ACHN (cell line): ENCODE measurements at regions not wholly inside any gene's neighbourhood (a gene's known extent, or its start where the extent isn't known, plus 50 kb on each side); places are given as distances from the start of the nearest gene placed in this dataset.
A peak's percentile ranks its signal among the peaks of the same experiment; 100 is the strongest.
"Not testable (repeated sequence)": the region's sequence is repeated elsewhere in the genome, so short reads cannot be mapped to it uniquely, and the experiment has no call there.

Source experiments
- DNase-seq: peaks from one replicate; pipeline ENCODE4 v3.0.0-alpha.2; 2015
- in situ Hi-C: cut with HindIII; loops from 2 replicates; pipeline ENCODE4 v1.10.0; 2017; ENCODE audit warnings: low sequenced_read_pairs, low pct_ligation_motif_present, low pct_unique_long_range_greater_than_20kb

DNA sequence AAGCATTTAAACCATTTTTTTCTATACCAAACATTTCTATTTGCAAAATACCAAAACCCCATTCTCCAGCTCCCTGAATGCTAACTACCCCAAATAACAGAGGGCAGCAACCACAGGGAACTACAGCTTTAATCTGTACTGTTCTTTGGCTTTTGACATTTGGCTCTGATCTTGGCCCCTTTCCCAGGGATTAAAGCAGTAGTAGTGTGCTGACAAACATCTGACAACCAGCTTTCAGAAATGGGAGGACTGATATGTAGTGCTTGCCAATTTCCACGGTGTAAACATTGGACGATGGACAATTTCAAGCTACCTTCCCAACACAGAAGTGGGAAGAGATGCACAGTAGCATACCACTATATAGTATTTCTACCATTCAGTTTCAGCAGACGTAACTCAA, 88.4 kb upstream of the TEAD1 start:
- DNase-seq = no peak
- in situ Hi-C loops = no loop called here

DNA sequence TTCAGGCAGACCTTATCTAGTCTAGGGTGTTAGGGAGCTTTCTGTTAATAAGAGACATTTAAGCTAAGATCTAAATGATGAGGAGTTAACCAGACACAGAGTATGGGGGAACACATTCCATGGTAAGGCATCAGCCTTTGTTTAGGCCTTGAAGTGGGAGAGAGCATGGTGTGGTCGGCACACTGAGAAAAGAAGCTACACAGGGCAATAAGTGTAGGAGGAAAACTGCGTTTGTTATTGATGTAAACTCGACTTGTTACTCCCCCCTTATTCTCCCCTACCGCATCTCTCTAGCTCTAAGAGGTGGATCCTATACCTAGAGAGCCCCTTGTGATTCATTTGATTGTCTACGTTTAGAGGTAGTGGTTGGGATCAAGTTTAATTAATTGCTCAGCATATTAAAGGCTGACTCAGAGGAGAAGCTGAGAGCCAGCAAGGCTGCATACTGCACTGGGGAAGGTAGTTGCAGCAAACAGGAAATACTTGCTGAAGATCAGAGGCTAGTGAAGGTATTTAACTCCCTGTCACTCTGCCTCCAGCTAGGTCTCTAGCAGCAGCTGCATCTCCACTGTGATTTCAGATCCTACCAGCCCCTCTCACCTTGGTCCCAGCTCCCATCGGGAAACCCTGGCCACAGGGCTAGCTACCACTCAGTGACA, 86.8 kb upstream of the TEAD1 start:
- DNase-seq = no peak
- in situ Hi-C loops = no loop called here

DNA sequence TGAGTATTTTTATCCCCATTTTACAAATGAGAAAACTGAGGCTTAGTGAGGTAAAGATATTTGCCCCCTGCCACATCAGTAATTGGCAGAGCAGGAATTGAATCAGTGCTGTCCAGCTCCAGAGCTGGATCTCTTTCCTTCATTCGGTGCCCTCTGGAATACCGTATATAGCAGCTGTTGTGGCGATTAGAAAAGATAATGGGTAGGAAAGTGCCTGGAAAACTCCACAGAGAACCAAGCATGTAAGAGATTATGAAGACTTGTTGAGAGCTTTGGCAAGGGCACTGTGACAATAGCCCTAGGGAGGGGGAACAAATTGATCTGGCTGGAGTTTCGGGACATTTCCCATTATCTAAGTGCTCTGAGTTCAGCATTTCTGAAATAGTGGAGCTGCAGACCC, 82.5 kb upstream of the TEAD1 start:
- in situ Hi-C loops = no loop called here
- DNase-seq = no peak

DNA sequence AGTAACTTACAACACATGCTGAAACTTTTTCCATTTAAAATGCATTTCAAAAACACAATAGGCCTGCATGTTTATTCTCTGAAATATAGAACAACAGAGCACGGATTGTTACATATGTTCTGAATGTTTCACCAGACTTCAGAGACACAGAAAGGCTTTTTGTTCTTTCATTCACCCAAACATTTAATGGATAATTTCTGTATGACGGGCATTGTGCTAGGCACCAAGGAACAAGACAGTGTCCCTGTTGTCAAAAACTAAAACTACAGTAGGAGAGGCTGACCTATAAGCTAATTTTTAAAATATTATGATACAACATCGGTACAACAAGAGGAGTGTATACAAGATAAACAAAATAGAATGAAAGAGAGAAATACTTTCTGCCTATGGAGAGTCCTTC, 81.9 kb upstream of the TEAD1 start:
- in situ Hi-C loops = no loop called here

DNA sequence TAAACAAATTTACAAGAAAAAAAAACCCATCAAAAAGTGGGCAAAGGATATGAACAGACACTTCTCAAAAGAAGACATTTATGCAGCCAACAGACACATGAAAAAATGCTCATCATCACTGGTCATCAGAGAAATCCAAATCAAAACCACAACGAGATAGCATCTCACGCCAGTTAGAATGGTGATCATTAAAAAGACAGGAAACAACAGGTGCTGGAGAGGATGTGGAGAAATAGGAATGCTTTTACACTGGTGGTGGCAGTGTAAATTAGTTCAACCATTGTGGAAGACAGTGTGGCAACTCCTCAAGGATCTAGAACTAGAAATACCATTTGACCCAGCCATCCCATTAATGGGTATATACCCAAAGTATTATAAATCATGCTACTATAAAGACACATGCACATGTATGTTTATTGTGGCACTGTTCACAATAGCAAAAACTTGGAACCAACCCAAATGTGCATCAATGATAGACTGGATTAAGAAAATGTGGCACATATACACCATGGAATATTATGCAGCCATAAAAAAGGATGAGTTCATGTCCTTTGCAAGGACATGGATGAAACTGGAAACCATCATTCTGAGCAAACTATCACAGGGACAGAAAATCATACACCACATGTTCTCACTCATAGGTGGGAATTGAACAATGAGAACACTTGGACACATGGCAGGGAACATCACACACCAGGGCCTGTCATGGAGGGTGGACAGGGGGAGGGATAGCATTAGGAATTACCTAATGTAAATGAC, 79.0 kb upstream of the TEAD1 start:
- DNase-seq, in situ Hi-C loops: not testable (repeated sequence)

More for the DNA sequence above, 81.9 kb upstream of the TEAD1 start:
- DNase-seq = no peak

DNA sequence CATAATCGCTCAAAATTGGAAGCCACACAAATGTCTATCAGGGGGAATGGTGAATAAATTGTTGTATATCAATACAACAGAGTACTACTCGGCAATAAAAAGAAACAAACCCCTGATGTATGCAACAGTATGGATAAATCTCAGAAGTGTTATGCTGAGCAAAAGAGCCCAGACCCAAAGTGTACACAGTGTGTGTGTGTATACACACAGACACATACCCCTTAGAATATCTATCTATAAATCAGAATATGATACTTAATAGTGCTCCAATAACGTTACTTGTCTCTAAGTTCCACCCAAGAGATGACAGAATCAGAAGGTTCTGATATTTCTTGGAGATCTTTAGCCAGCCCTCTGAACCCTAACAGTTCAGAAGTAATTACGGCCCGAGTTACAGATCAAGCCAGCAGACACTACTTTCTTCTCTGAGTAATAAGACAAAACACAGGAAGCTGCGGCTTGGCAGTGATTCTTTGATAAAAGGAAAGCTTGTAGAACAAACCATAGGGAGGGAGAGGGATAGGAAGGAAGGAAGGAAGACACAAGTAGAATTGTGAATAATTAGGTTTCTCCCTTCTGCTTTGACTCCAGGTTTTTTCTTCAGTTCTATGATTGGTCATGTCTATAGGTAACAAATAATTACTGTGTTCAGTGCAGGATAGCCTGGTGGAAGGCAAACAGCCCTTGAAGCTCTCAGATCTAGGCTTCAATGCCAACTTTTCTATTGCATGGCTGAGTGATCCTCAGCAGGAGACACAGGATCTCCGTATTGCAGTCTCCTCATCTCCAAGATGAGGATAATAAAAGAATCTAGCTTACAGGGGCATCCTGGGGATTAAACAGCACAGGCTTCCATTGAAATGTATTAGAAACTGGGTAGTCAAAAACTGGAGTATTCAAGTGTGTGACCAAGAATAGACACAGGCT, 75.6 kb upstream of the TEAD1 start:
- in situ Hi-C loops = no loop called here

DNA sequence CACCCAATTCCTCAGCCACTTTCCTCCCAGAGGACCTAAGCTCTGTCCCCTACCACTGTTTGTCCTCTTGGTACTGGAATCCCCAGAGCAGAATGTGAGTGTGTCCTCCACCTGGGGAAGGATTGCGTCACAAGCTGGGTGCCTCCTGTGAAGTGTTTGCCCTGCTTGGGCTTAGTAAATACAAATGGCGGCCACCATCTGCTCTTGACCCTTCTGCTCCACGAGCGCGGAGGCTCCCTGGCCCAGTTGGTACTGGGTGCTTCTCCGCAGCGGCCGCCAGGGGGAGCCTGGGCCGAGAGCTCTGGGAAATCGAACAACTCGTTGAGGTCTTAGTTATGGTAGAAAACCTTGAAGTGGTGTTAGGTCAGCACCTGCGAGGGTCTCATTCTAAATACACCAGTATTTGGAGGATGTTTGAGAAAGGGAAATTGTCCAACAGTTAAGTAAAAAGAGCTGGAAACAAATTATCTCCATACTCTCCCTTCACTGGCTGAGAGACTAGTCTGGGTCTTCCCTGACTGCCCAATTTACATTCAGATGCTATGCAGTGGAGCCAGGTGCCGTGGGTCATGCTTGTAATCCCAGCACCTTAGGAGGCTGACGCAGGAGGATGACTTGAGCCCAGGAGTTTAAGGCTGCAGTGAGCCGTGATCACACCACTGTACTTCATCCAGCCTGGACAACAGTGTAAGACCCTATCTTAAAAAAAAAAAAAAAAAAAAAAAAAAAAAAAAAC, 74.6 kb upstream of the TEAD1 start:
- in situ Hi-C loops = no loop called here
- DNase-seq = no peak

More for the DNA sequence above, 75.6 kb upstream of the TEAD1 start:
- DNase-seq = no peak

DNA sequence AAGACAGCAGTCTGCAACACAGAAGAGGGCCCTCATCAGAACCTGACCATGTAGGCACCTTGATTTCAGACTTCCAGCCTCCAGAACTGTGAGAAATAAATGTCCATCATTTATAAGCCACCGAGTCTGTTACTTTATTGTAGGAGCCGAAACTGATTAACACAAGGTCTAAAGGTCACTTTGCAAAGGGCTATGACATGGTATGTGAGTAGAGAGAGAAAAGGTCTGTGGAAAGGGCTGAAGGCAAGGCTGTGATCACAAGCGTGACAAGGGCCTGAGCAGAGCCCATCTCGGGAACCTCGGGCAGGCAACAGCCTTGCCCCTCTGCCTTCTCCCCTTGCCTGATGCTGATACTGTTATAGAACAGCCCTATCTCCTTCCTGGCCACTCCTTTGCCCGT, 73.4 kb upstream of the TEAD1 start:
- peak; percentile 46 for DNase-seq
- in situ Hi-C loops = no loop called here

DNA sequence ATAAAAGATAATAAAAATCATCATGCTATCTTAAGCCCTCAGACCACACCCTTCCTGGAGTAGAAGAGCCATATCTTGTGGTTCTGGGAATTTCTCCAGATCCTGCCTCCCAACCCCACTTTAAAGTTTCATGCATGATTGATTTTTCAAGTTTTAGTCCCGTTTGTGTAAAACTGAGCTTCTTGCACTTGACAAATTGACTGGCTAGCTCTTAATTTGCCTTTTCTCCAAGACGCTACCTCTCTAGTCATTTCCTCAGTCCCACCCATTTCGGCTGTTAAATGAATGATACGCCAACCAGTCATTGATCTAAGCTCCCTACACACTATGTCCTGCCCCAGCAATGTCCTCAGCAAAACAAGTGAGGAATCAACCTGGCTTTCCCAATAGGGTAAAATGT, 71.8 kb upstream of the TEAD1 start:
- peak; percentile 49 for DNase-seq
- in situ Hi-C loops = no loop called here

DNA sequence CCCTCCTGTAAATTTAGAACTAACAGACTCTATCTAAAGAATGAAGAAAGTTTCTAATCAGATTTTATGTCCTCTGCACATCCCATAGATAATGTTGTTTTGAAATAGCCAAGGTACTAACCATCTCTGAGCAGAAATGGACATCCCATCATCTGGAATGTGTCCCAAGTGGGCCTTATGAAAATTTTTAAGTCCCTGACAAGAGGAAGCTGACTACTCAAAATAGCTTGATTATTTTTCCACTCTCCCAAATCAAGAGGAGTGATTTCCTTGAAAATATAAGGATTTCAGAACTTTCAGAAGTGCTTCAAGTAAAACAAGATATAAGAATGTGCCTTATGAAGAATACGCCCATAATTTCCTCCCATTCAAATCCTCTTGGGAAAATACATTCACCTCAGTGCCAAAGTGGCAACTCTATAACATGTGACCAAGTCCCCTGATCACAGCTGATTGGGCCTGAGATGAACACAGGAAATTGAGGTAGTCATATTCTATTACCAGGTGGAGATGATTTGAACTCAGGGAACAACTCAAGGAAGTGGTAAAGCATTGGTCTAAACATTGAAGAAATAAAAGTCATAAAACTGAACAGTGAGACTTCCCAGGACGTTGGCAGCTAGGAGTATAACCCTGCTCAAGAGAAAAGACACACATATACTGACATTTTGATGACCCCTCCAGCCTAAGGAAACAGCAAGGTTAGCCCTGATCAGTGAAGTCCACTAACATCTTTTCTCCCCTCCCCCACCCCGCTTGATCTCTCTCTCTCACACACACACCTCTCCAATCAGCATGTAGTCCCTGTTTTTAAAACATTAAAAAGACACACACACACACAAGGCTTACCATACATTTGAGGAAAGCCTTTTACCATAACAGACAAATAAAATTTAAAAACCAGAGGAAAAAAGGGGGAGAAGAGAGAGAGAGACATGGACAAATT, 70.8 kb upstream of the TEAD1 start:
- in situ Hi-C loops = no loop called here
- DNase-seq = no peak

DNA sequence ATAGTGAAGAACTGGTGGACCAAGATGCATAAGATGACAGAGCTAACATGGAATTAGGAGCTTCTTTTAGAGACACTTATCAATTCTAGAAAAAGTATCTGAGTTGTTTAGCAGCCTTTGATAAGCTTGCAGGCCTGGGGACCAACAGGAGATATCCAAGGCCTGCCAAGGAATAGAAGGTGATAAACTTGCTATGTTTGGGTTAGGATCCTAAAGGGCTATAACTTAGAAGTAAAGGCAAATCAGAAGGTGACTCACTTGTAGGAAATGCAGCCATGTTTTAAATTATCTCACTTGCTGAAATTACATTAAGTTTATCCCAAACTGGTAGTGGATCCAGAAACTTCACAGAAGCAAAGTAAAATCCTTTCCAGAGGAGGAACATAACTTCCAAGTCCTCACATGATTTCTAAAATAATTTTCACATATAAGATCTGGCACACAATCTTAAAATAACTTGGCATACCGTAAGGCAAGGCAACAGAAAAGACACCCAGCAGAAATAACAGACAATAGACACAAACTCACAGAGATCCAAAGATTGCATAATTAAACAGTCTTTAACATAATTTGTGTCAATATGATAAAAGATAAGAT, 69.6 kb upstream of the TEAD1 start:
- no peak for DNase-seq
- in situ Hi-C loops = no loop called here

DNA sequence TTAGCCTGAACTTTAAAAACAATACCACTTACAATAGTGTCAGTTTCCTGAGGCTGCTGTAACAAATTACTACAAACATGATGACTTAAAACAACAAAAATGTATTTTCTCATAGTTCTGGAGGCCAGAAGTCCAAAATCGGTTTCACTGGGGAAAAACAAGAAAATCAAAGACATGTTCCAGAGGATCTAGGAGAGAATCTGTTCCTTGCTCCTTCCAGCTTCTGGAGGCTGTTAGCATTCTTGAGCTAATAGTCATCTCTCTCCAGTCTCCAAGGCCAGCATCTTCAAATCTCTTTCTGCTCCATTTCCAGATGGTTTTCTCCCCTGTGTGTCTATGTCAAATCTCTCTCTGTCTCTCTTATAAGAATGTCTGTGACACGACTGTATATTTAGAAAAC, 67.6 kb upstream of the TEAD1 start:
- peak; percentile 38 for DNase-seq
- in situ Hi-C loops = no loop called here

DNA sequence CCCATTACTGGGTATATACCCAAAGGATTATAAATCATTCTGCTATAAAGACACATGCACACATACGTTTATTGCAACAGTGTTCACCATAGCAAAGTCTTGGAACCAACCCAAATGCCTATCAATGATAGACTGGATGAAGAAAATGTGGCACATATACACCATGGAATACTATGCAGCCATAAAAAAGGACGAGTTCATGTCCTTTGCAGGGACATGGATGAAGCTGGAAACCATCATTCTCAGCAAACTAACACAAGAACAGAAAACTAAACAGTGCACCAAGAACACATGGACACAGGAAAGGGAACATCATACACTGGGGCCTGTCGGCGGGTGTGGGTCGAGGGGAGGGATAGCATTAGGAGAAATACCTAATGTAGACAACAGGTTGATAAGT, 65.5 kb upstream of the TEAD1 start:
- DNase-seq, in situ Hi-C loops: not testable (repeated sequence)

DNA sequence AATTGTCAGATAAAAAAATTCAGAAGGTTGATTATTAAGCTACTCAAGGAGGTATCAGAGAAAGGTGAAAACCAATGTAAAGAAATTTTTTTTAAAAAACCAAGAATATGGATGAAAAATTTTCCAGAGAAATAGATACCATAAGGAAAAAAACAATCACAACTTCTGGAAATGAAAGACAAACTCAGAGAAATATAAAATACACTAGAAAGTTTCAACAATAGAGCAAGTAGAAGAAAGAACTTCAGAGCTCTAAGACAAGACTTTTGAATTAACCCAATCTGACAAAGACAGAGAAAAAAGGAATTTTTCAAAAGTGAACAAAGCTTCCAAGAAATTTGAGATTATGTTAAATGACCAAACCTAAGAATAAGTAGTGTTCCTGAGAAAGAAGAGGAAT, 62.9 kb upstream of the TEAD1 start:
- DNase-seq = no peak
- in situ Hi-C loops = no loop called here

DNA sequence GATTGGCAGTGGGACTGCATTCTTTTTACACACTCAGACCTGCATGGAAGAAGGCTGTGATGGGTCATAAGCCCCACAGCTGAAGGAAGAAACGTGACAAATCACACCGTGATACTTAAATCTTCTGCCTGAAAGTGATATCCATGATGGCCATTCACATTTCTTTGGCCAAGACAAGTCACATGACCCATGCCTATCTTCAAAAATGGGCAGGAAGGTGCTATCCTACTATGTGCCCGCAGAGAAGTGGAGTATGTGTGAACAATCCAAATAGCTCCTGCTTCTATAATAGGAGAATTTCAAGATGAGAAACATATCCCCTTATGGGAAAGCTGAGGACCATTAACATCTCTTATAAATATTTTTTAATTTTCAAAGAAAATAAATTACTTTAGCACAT, 56.6 kb upstream of the TEAD1 start:
- DNase-seq = no peak
- in situ Hi-C loops = no loop called here

DNA sequence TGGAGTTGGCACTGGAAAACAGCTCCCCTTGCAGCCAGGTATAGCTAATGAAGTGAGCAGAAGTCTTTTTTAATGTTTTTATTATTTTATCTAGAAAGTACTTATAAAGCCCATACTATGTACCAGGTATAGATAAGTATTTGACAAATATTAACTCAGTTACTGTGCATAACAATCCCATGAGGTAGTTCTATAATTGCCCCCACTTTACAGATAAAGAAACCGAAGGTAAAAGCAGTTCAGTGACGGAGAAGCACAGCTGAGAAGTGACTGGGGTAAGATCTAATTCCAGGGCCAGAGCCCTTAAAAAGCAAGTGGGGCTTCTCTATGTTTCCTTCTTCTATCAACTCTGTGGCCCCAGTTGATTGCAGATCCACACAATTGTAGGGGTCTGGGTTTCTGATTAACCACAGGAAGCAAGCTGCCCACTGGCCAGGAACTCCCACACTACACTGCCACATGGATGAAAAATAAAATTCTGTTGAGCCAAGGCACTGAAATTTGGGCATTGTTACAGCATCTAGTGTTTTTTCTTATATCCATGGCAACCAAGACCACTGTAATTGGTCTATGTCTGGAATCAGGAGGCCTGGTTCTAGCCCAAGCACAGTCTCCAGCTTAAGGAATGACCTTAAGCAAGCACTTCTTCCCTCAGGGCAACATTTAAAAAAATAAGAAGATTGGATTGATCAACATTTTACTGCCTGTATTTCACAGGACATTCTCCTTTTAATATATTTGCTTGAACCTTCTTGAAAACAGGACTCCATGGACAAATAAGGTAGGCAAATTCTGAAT, 55.3 kb upstream of the TEAD1 start:
- no peak for DNase-seq
- in situ Hi-C loops = no loop called here

DNA sequence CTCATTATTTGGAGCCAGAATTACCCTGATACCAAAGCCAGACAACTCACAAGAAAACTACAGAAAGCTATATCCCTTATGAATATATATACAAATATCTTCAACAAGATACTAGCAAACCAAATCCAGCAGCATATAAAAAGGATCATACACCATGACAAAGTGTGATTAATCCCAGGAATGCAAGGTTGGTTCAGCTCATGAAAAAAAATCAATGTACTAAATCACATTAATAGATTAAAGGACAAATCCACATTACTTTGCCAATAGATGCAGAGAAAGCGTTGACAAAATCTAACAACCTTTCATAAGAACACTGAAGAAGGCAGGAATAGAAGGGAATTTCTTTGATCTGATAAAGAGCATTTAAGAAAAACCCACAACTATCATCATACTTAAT, 50.4 kb upstream of the TEAD1 start:
- no peak for DNase-seq
- in situ Hi-C loops = no loop called here
